Gastroesophageal sphincter (tissue), 3 donors: ENCODE measurements at regions not wholly inside any gene's neighbourhood (a gene's known extent, or its start where the extent isn't known, plus 50 kb on each side); places are given as distances from the start of the nearest gene placed in this dataset.

Experiments
- CTCF ChIP-seq, 4 experiments: fragments of 200-600 bp in 2 of 4; fragments of 450-650 bp in 2 of 4; sonication (generic) in 1 of 4; IDR thresholded peaks; one replicate each; pipeline ENCODE4 v1.5.1; 2017 to 2019; ENCODE audit warnings: antibody characterized with exemption in 4 of 4, mild to moderate bottlenecking in 2 of 4, moderate library complexity in 2 of 4
- POLR2A ChIP-seq, 2 donors: fragments of 450-650 bp; IDR thresholded peaks; one replicate each; pipeline ENCODE4 v1.6.1; 2017; ENCODE audit warnings: antibody characterized with exemption in 2 of 2, mild to moderate bottlenecking in 2 of 2, moderate library complexity in 1 of 2

- TF ChIP-seq CTCF (IDR thresholded peaks at IDR 0.05), result no peak
- no peak for TF ChIP-seq POLR2A (IDR thresholded peaks at IDR 0.05)
Measured at GRCh38 chr4:32876546-32876945, 2156.4 kb downstream of the PCDH7 start.
